Stimulated activated effector memory CD8-positive, alpha-beta T cell treated with anti-CD3 and anti-CD28 coated beads, Interleukin-12 subunit alpha, Interleukin-12 subunit beta, amount 100 ng/mL, for 72 hours (primary cell): ENCODE measurements at regions not wholly inside any gene's neighbourhood (a gene's known extent, or its start where the extent isn't known, plus 50 kb on each side); places are given as distances from the start of the nearest gene placed in this dataset.

Experiments used
- ATAC-seq: fragments of 150-1000 bp; cut with Tn5 transposase; 2 replicates; pipeline ENCODE4 v1.10.0; 2021
- DNase-seq, 2 donors: peaks; one replicate each; pipeline ENCODE4 v3.0.0; 2021 to 2022; ENCODE audit warnings: low spot score in 2 of 2
- H3K27ac Mint-ChIP-seq: one replicate; pipeline ENCODE4 v1.8.0; 2022; ENCODE audit warnings: mild to moderate bottlenecking, mixed read lengths
- H3K36me3 Mint-ChIP-seq: one replicate; pipeline ENCODE4 v1.8.0; 2022; ENCODE audit warnings: mild to moderate bottlenecking, mixed read lengths
- H3K4me1 Mint-ChIP-seq: one replicate; pipeline ENCODE4 v1.8.0; 2022; ENCODE audit warnings: mixed read lengths
- H3K4me3 Mint-ChIP-seq: one replicate; pipeline ENCODE4 v1.8.0; 2022; ENCODE audit warnings: mild to moderate bottlenecking, mixed read lengths
- H3K9me3 Mint-ChIP-seq: one replicate; pipeline ENCODE4 v1.8.0; 2022; ENCODE audit warnings: mixed read lengths

GRCh38 chr14:51443195-51444018 is 203.4 kb downstream of the TMX1 start:
- Mint-ChIP-seq H3K4me1 (no peaks in the 10 kb centered on the region), H3K36me3 (no peaks in the 10 kb centered on the region), H3K9me3 (no peaks in the 10 kb centered on the region), H3K4me3 (no peak overlapping the region), H3K27ac (no peak overlapping the region)
- DNase-seq (no peak), ATAC-seq (no peak)

DNA sequence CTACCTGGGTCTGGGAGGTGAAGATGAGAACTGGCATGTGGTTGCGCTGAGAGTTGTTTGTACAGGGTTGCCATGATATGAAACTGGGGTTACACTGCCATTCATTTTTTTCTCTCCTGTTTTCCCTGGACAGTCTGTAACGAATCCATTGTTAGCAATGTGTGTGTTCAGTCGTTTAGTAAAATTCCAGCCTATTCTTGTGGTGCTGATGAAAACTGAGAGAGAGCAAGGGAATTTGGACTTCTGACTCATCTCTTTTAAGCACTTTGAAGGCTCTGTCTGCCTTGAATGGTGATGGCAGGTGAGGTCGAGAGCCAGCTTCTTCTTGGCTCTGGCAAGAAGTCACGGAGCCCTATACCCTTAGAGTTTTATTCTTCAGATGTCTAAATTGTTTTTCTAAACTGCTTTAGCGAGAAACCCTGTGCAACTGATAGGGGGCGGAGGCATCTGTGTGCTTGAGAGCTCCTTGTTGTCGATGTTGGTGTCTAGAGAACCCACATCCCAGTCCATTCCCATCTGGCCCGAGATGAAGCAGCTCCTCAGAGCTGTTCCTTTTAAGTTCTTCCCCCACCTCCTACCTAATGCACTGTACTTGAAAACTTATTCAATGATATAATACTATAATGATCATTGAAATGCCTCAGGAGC is 204.4 kb downstream of the TMX1 start:
- no peaks in the 10 kb centered on the region for H3K9me3 Mint-ChIP-seq
- no peaks in the 10 kb centered on the region for H3K36me3 Mint-ChIP-seq
- H3K4me3 Mint-ChIP-seq: no peak overlapping the region
- no peak overlapping the region for H3K27ac Mint-ChIP-seq
- no peaks in the 10 kb centered on the region for H3K4me1 Mint-ChIP-seq
- no peak for DNase-seq
- ATAC-seq: no peak

DNA sequence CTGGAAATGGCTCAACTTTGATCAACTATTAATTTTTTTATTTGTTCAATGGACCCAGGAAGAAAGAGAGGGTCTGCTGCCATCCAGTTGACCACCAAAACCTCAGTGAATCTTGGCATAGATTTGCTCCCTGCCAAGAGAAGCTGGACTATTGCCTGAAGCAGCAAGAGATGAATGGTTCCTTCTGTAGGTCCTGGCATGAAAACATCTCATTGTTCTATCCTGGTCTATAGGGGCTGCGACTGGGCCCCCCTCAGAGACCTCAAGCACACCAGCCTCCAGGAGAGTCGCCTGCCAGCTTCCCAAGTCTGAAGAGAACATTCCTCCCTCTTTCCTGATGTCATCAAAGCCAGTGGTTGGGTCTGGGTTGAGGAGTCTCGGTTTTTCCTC is 204.9 kb downstream of the TMX1 start:
- no peak overlapping the region for H3K4me3 Mint-ChIP-seq
- DNase-seq: no peak
- H3K27ac Mint-ChIP-seq: no peak overlapping the region
- H3K36me3 Mint-ChIP-seq: no peaks in the 10 kb centered on the region
- ATAC-seq: no peak
- no peaks in the 10 kb centered on the region for H3K9me3 Mint-ChIP-seq
- no peaks in the 10 kb centered on the region for H3K4me1 Mint-ChIP-seq

DNA sequence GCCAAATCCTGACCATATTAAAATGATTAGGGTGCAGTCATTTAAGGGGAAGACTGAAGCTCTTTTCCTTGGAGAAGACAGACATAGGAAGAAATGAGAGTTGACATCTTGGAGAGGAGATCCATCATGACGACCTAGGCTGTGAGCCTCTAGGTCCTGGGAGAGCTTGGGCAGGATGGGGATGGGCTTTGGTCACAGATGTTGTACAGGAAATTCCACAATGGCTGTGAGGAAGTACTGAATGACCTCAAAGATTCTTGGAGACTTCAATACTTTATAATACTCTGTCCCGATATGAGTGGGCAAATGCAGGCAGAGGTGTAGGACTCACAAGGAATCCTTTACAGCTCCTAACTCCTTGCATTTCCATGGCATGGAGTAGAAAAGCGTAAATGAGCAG is 204.9 kb upstream of the FRMD6 start:
- H3K9me3 Mint-ChIP-seq: no peaks in the 10 kb centered on the region
- no peaks in the 10 kb centered on the region for H3K36me3 Mint-ChIP-seq
- DNase-seq: no peak
- no peaks in the 10 kb centered on the region for H3K4me1 Mint-ChIP-seq
- no peak for ATAC-seq
- H3K27ac Mint-ChIP-seq: no peak overlapping the region
- H3K4me3 Mint-ChIP-seq: no peak overlapping the region

- H3K4me3 Mint-ChIP-seq: no peak overlapping the region
- H3K9me3 Mint-ChIP-seq: no peaks in the 10 kb centered on the region
- H3K4me1 Mint-ChIP-seq: no peaks in the 10 kb centered on the region
- ATAC-seq (no peak), DNase-seq (no peak)
- no peaks in the 10 kb centered on the region for H3K36me3 Mint-ChIP-seq
- no peak overlapping the region for H3K27ac Mint-ChIP-seq
Observed at GRCh38 chr14:51447411-51447810, 204.3 kb upstream of the FRMD6 start.

DNA sequence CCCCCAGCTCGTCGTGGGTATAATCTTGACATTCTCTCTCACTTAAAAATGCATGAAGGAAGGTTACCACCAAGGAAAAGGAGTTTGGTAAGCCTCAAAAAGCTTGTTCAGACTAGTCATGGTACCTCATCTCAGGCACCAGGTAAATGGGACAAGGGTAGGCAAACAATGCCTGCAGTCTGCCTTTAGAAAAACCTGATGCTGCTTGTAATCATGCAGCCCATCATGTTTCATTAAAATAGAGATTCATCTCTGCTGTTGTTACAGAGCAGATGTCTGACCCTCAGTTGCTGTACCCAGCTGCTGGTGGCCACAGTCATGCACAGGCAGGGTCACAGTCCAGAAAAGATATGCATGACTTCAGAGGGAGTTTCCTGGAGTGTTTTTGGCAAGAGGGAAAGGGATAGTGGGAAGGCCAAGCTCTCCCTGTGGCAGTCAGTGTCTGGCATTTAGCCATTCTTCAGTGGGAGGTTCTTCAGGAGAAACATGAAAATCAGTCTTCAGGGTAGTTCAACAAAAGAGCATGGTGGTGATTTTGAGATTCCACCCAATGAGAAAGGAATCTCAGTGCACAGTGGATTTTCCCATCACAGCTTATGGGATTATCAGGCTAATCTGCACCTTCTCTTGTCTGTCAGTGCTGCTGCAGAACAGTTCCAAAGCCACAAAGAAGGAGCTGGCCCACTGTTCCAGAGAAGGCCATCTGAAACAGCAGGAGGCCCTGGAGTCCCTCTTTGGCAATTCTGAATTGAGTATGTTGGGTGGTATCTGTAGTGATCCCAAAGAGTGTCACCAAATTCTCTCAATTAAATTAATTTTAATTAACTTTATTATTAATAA is 202.7 kb upstream of the FRMD6 start:
- H3K4me3 Mint-ChIP-seq: no peak overlapping the region
- H3K27ac Mint-ChIP-seq: no peak overlapping the region
- ATAC-seq: no peak
- no peak for DNase-seq
- H3K36me3 Mint-ChIP-seq: no peaks in the 10 kb centered on the region
- no peaks in the 10 kb centered on the region for H3K4me1 Mint-ChIP-seq
- H3K9me3 Mint-ChIP-seq: no peaks in the 10 kb centered on the region

- DNase-seq: no peak
- H3K9me3 Mint-ChIP-seq: no peaks in the 10 kb centered on the region
- H3K4me3 Mint-ChIP-seq: no peak overlapping the region
- no peak for ATAC-seq
- no peaks in the 10 kb centered on the region for H3K4me1 Mint-ChIP-seq
- H3K27ac Mint-ChIP-seq: no peak overlapping the region
- H3K36me3 Mint-ChIP-seq: no peaks in the 10 kb centered on the region
Observed at GRCh38 chr14:51449681-51450080, 202.0 kb upstream of the FRMD6 start.

GRCh38 chr14:51451561-51451960 is 200.1 kb upstream of the FRMD6 start:
- no peak for DNase-seq
- Mint-ChIP-seq H3K27ac (no peak overlapping the region), H3K36me3 (no peaks in the 10 kb centered on the region), H3K4me1 (no peaks in the 10 kb centered on the region), H3K4me3 (no peak overlapping the region), H3K9me3 (no peaks in the 10 kb centered on the region)
- no peak for ATAC-seq

- Mint-ChIP-seq H3K4me1 (no peaks in the 10 kb centered on the region), H3K4me3 (no peak overlapping the region), H3K36me3 (no peaks in the 10 kb centered on the region), H3K9me3 (no peaks in the 10 kb centered on the region), H3K27ac (no peak overlapping the region)
- DNase-seq (no peak), ATAC-seq (no peak)
Observed at GRCh38 chr14:51453869-51454268, 197.8 kb upstream of the FRMD6 start.

GRCh38 chr14:51454351-51454750 is 197.4 kb upstream of the FRMD6 start:
- H3K27ac Mint-ChIP-seq: no peak overlapping the region
- H3K9me3 Mint-ChIP-seq: no peaks in the 10 kb centered on the region
- no peaks in the 10 kb centered on the region for H3K4me1 Mint-ChIP-seq
- DNase-seq (no peak), ATAC-seq (no peak)
- H3K36me3 Mint-ChIP-seq: no peaks in the 10 kb centered on the region
- H3K4me3 Mint-ChIP-seq: no peak overlapping the region

- Mint-ChIP-seq H3K36me3 (no peaks in the 10 kb centered on the region), H3K27ac (no peak overlapping the region), H3K4me3 (no peak overlapping the region), H3K4me1 (no peaks in the 10 kb centered on the region), H3K9me3 (no peaks in the 10 kb centered on the region)
- no peak for ATAC-seq
- no peak for DNase-seq
Observed at GRCh38 chr14:51455041-51455835, 196.5 kb upstream of the FRMD6 start.

DNA sequence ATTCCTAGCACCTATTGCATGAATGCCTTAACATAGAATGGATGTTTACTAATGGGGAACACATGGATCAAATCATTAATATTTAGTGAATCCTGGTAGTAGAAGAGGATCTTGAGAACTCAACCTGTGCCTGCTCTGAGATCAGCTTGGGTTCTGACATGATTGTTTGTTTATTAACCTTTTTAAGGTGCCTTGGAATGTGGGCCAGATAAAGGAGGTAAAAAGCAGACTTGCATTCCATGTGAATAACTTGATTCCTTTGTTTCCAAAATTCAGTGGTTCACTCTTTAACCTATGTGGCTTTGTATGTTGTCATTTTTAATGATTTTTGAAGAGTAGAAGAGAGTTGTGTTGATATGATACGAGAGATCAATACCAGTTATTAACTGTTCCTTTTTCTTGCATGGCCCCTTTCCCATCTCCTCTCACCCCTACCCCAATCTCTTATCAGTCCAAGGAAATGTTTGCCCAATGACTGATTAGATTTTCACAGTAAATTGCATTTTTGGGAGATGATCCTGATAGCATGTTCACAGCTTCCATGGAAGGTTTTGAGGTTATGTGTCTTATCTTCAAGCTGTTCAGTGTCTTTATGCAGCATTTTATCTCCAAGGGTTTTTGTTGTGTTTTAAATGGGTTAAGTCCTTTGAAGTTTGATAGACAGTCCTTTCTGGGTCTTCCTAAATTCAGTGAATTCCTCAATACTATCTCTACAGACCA is 193.7 kb upstream of the FRMD6 start:
- no peak for ATAC-seq
- Mint-ChIP-seq H3K4me1 (no peaks in the 10 kb centered on the region), H3K27ac (no peak overlapping the region)

DNA sequence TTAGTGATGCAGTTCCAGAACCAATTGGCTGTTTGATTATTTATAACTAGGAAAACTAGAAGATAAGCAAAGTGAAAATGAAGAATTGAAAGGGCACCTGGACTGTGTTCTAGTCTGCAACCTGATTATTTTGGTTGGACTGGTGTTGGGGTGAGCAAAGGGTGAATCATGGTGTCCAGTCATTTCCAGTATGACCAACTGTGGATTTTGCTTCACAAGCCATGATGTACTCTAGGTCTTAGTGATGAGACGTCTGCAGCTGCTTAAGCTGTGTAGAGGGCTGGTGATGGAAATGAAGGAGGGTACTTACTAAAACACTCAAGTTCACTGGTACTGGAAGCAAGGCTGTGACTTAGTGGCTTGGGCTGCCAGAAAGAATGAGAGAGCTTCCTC is 193.2 kb upstream of the FRMD6 start:
- DNase-seq (no peak), ATAC-seq (peak; percentile 48)
- H3K27ac Mint-ChIP-seq: no peak overlapping the region
- no peak overlapping the region for H3K4me3 Mint-ChIP-seq
- no peaks in the 10 kb centered on the region for H3K4me1 Mint-ChIP-seq
- H3K36me3 Mint-ChIP-seq: no peaks in the 10 kb centered on the region
- no peaks in the 10 kb centered on the region for H3K9me3 Mint-ChIP-seq

More for the DNA sequence above, 193.7 kb upstream of the FRMD6 start:
- DNase-seq: no peak
- Mint-ChIP-seq H3K36me3 (no peaks in the 10 kb centered on the region), H3K4me3 (no peak overlapping the region), H3K9me3 (no peaks in the 10 kb centered on the region)

- H3K36me3 Mint-ChIP-seq: no peaks in the 10 kb centered on the region
- no peaks in the 10 kb centered on the region for H3K9me3 Mint-ChIP-seq
- no peak overlapping the region for H3K4me3 Mint-ChIP-seq
- no peaks in the 10 kb centered on the region for H3K4me1 Mint-ChIP-seq
- H3K27ac Mint-ChIP-seq: no peak overlapping the region
- ATAC-seq: no peak
- DNase-seq: no peak
Observed at GRCh38 chr14:51460011-51460410, 191.7 kb upstream of the FRMD6 start.
